GM21737 (cell line): ENCODE measurements at regions not wholly inside any gene's neighbourhood (a gene's known extent, or its start where the extent isn't known, plus 50 kb on each side); places are given as distances from the start of the nearest gene placed in this dataset.

Experiments used
- ATAC-seq: cut with Tn5 transposase; IDR thresholded peaks from one replicate; pipeline ENCODE4 v1.9.1; 2021; ENCODE audit warnings: mild to moderate bottlenecking, moderate library complexity; ENCODE audit not compliant: unreplicated experiment

- ATAC-seq, result no peak
Observed at GRCh38 chr5:77846422-77847128, 70.4 kb upstream of the TBCA start.

GRCh38 chr5:77845324-77845646 lies 69.1 kb upstream of the TBCA start:
- ATAC-seq, result no peak

GRCh38 chr5:77844623-77845323 lies 68.6 kb upstream of the TBCA start:
- ATAC-seq, result no peak

- no peak for ATAC-seq
Observed at GRCh38 chr5:77844373-77844622, 68.2 kb upstream of the TBCA start.

GRCh38 chr5:77843570-77844372 lies 67.6 kb upstream of the TBCA start:
- no peak for ATAC-seq

- ATAC-seq, result no peak
Observed at GRCh38 chr5:77842243-77842642, 66.1 kb upstream of the TBCA start.

- ATAC-seq, result no peak
Observed at GRCh38 chr5:77841616-77842015, 65.5 kb upstream of the TBCA start.

GRCh38 chr5:77840930-77841329 lies 64.8 kb upstream of the TBCA start:
- no peak for ATAC-seq

- ATAC-seq, result no peak
Observed at GRCh38 chr5:77839691-77840090, 63.6 kb upstream of the TBCA start.

GRCh38 chr5:77832938-77833337 lies 56.8 kb upstream of the TBCA start:
- no peak for ATAC-seq

GRCh38 chr5:77832166-77832770 lies 56.1 kb upstream of the TBCA start:
- no peak for ATAC-seq

GRCh38 chr5:77828445-77828844 lies 52.3 kb upstream of the TBCA start:
- ATAC-seq, result no peak
